Fibroblast of pulmonary artery (primary cell): ENCODE measurements at regions not wholly inside any gene's neighbourhood (a gene's known extent, or its start where the extent isn't known, plus 50 kb on each side); places are given as distances from the start of the nearest gene placed in this dataset.
A peak's percentile ranks its signal among the peaks of the same experiment; 100 is the strongest.

Experiments used
- DNase-seq: peaks from one replicate; pipeline ENCODE4 v3.0.0-alpha.2; 2010; ENCODE audit warnings: low read depth
- H3K4me3 ChIP-seq: replicated peaks from 2 replicates; pipeline ENCODE4 v1.5.1; 2011; ENCODE audit warnings: low read depth, mild to moderate bottlenecking, control low read depth, low read length, moderate library complexity
- CTCF ChIP-seq: IDR thresholded peaks from 2 replicates; pipeline ENCODE4 v1.5.1; 2011; ENCODE audit warnings: mild to moderate bottlenecking, control low read depth, low read length, inconsistent platforms; ENCODE audit errors: missing control alignments

GRCh38 chr6:137370871-137371633, 123.1 kb downstream of the OLIG3 start:
- no peak overlapping the region for H3K4me3 ChIP-seq
- TF ChIP-seq CTCF = peak; percentile 3
- DNase-seq = no peak

- DNase-seq = no peak
- no peak overlapping the region for H3K4me3 ChIP-seq
- no peak for TF ChIP-seq CTCF
Observed at GRCh38 chr6:137369136-137369535, 125.1 kb downstream of the OLIG3 start.

- no peak for TF ChIP-seq CTCF
- H3K4me3 ChIP-seq = no peak overlapping the region
- DNase-seq = no peak
Observed at GRCh38 chr6:137365707-137366437, 128.3 kb downstream of the OLIG3 start.

- no peak for TF ChIP-seq CTCF
- no peak for DNase-seq
- no peak overlapping the region for H3K4me3 ChIP-seq
Observed at GRCh38 chr6:137363805-137364138, 130.4 kb downstream of the OLIG3 start.

- no peak for TF ChIP-seq CTCF
- H3K4me3 ChIP-seq = no peak overlapping the region
- no peak for DNase-seq
Observed at GRCh38 chr6:137362878-137363804, 131.1 kb downstream of the OLIG3 start.

- no peak for TF ChIP-seq CTCF
- peak; percentile 49 for DNase-seq
- H3K4me3 ChIP-seq = no peak overlapping the region
Observed at GRCh38 chr6:137361701-137362100, 132.5 kb downstream of the OLIG3 start.
